A673 (cell line): ENCODE measurements at regions not wholly inside any gene's neighbourhood (a gene's known extent, or its start where the extent isn't known, plus 50 kb on each side); places are given as distances from the start of the nearest gene placed in this dataset.

Source experiments
- BruUV-seq: library from RNA; stranded (reverse); fragments of 400-500 nt; replicated peaks from 2 replicates; lab custom pipeline; 2021; lab: Mats Ljungman, UMichigan
- CTCF ChIA-PET: fragments of 300-600 bp; sonication (Branson Sonifier 250); formaldehyde crosslinking; loops from one replicate; lab custom pipeline; 2022; ENCODE audit warnings: antibody characterized with exemption; lab: Charles Lee
- POLR2A ChIA-PET: fragments of 300-600 bp; sonication (Branson Sonifier 250); formaldehyde crosslinking; loops from one replicate; lab custom pipeline; 2022; ENCODE audit warnings: antibody characterized with exemption; ENCODE audit not compliant: low non-redundant PET; lab: Charles Lee
- DNase-seq: peaks from one replicate; pipeline ENCODE4 v3.0.0-alpha.2; 2015; ENCODE audit warnings: low spot score
- H3K27ac ChIP-seq: fragments of 200-600 bp; sonication (generic); 2 replicates; pipeline ENCODE4 v1.5.1; 2016; ENCODE audit warnings: mixed run types, low read depth, mild to moderate bottlenecking, mixed read lengths, antibody characterized with exemption, low read length; ENCODE audit not compliant: poor library complexity, severe bottlenecking
- H3K27me3 ChIP-seq: fragments of 200-600 bp; sonication (generic); replicated peaks from 2 replicates; pipeline ENCODE4 v1.6.1; 2017; ENCODE audit warnings: mixed run types, low read depth, mild to moderate bottlenecking, mixed read lengths, antibody characterized with exemption, low read length; ENCODE audit not compliant: insufficient read depth, poor library complexity
- H3K36me3 ChIP-seq: fragments of 200-600 bp; sonication (generic); 2 replicates; pipeline ENCODE4 v1.6.1; 2016; ENCODE audit warnings: mixed run types, mild to moderate bottlenecking, mixed read lengths, antibody characterized with exemption, low read length; ENCODE audit not compliant: insufficient read depth, poor library complexity, severe bottlenecking
- H3K4me1 ChIP-seq: fragments of 200-600 bp; sonication (generic); 2 replicates; pipeline ENCODE4 v1.6.1; 2017; ENCODE audit warnings: mixed run types, mild to moderate bottlenecking, mixed read lengths, antibody characterized with exemption, low read length; ENCODE audit not compliant: insufficient read depth, poor library complexity, severe bottlenecking
- H3K4me3 ChIP-seq: fragments of 200-600 bp; sonication (generic); 2 replicates; pipeline ENCODE4 v1.5.1; 2016; ENCODE audit warnings: low read depth, mixed run types, mild to moderate bottlenecking, mixed read lengths, low read length; ENCODE audit not compliant: poor library complexity, severe bottlenecking
- H3K9me3 ChIP-seq: fragments of 200-600 bp; sonication (generic); 2 replicates; pipeline ENCODE4 v1.6.1; 2016; ENCODE audit warnings: mixed run types, low read depth, mild to moderate bottlenecking, mixed read lengths, antibody characterized with exemption, low read length; ENCODE audit not compliant: poor library complexity, severe bottlenecking
- EZH2 ChIP-seq: fragments of 200-600 bp; sonication (generic); IDR thresholded peaks from 2 replicates; pipeline ENCODE4 v1.6.1; 2017; ENCODE audit warnings: borderline replicate concordance, low read depth, mild to moderate bottlenecking, mixed read lengths, antibody characterized with exemption, low read length; ENCODE audit not compliant: poor library complexity, severe bottlenecking
- intact Hi-C: fragments of 100-400 bp; cut with micrococcal nuclease; formaldehyde crosslinking; loops from one replicate; pipeline ENCODE4 v1.10.0; 2022; ENCODE audit not compliant: unreplicated experiment
- TF ChIP-seq, protein P1 (sequence below): fragments of 300-800, 200-600 bp; sonication (generic); conservative IDR thresholded peaks from 2 replicates; pipeline ENCODE4 v1.5.1; 2017; ENCODE audit warnings: low read depth, mild to moderate bottlenecking, antibody characterized with exemption, low read length, moderate library complexity, mixed read lengths

DNA sequence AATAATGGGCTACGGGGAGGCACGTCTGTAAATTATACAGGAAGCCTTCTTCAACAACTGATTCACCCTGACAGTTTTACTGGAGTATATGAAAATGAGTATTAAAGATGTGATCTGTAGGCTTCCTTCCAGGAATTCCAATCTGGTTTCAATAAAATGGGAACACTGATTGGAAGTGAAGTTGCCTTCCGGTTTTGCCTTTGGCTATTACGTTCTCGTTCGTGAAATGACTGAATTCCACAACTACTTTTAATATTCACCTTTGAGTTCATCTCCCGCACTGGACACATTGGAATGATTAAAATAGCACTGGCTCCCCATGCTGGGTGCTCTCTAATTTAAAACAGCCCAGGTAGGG, 350.1 kb upstream of the MKI67 start:
- no peak overlapping the region for H3K27ac ChIP-seq
- DNase-seq: no peak
- no peaks in the 10 kb centered on the region for H3K9me3 ChIP-seq
- H3K36me3 ChIP-seq: no peaks in the 10 kb centered on the region
- ChIA-PET CTCF (interaction anchor here (0.6 kb wide), 1 partner anchor 1723 kb away, joined by 3 read pairs; no protein-coding TSS in a partner anchor), POLR2A (interaction anchor here (0.6 kb wide), 1 partner anchor 818 kb away, joined by 3 read pairs; no protein-coding TSS in a partner anchor)
- no TSS peak for BruUV-seq
- TF ChIP-seq EZH2: no peak
- TF ChIP-seq, protein P1, sequence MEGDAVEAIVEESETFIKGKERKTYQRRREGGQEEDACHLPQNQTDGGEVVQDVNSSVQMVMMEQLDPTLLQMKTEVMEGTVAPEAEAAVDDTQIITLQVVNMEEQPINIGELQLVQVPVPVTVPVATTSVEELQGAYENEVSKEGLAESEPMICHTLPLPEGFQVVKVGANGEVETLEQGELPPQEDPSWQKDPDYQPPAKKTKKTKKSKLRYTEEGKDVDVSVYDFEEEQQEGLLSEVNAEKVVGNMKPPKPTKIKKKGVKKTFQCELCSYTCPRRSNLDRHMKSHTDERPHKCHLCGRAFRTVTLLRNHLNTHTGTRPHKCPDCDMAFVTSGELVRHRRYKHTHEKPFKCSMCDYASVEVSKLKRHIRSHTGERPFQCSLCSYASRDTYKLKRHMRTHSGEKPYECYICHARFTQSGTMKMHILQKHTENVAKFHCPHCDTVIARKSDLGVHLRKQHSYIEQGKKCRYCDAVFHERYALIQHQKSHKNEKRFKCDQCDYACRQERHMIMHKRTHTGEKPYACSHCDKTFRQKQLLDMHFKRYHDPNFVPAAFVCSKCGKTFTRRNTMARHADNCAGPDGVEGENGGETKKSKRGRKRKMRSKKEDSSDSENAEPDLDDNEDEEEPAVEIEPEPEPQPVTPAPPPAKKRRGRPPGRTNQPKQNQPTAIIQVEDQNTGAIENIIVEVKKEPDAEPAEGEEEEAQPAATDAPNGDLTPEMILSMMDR: no peak
- peaks cover 2% of the 10 kb centered on the region for H3K27me3 ChIP-seq
- H3K4me3 ChIP-seq: no peak overlapping the region
- no peaks in the 10 kb centered on the region for H3K4me1 ChIP-seq
- intact Hi-C loops: no loop called here

DNA sequence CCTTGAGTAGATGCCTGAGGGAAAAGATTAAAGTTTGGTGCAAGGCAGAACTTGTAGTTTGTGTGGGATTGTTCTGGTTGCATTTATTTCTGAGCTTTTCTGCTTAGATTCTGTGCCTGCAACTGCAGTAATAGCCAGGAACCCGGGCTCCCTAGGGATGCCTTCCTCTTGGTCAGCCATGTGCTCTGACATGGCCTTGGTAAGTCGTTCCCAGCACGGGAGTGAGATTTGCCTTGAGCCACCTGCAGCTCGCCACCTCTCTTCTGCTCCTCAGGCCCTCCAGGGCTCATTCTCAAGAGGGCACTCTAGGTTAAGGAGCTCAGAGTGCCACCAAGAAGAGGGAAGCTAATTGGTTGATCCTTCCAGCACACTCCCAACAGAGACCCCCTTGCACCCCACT, 350.6 kb upstream of the MKI67 start:
- ChIA-PET POLR2A (no interaction called here), CTCF (no interaction called here)
- Histone ChIP-seq H3K27ac (no peak overlapping the region), H3K27me3 (peaks cover 2% of the 10 kb centered on the region), H3K4me1 (no peaks in the 10 kb centered on the region), H3K9me3 (no peaks in the 10 kb centered on the region), H3K36me3 (no peaks in the 10 kb centered on the region), H3K4me3 (no peak overlapping the region)
- intact Hi-C loops: no loop called here
- DNase-seq: no peak
- TF ChIP-seq EZH2: no peak
- TF ChIP-seq, protein P1: no peak
- no TSS peak for BruUV-seq

DNA sequence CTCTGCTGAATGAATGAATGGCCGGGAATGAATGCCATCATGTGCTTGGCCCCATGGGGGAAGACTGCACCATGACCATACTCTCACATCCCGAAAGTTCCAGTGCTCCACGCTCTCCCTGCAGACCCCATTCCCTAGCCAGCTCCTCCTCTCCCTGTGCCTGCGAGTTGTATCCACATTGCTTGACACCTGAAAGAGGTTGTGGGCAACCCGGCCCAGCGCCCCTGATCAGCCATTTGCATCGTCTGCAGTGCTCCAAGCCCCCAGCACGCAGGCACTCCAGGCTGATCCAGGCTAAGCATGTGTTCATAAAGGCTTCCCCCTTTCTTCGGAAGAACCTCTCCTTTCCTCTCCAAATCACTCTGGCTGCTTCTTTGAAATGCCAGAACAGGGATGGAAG, 354.4 kb upstream of the MKI67 start:
- Histone ChIP-seq H3K36me3 (no peaks in the 10 kb centered on the region), H3K4me3 (no peak overlapping the region), H3K27me3 (peaks cover 2% of the 10 kb centered on the region), H3K9me3 (no peaks in the 10 kb centered on the region), H3K4me1 (no peaks in the 10 kb centered on the region), H3K27ac (no peak overlapping the region)
- BruUV-seq: no TSS peak
- intact Hi-C loops: no loop called here
- CTCF ChIA-PET: no interaction called here
- TF ChIP-seq, protein P1: no peak
- no peak for TF ChIP-seq EZH2
- POLR2A ChIA-PET: no interaction called here
- no peak for DNase-seq
